NOMO-1 (cell line): ENCODE measurements at regions not wholly inside any gene's neighbourhood (a gene's known extent, or its start where the extent isn't known, plus 50 kb on each side); places are given as distances from the start of the nearest gene placed in this dataset.
"Not testable (repeated sequence)": the region's sequence is repeated elsewhere in the genome, so short reads cannot be mapped to it uniquely, and the experiment has no call there.

Experiments
- DNase-seq, 2 experiments: peaks; one replicate each; lab custom pipeline; 2025; ENCODE audit not compliant: unreplicated experiment in 2 of 2; lab: John Stamatoyannopoulos, UW

GRCh38 chr15:24107948-24108347, 420.8 kb upstream of the NDN start:
- not testable (repeated sequence) for DNase-seq

- not testable (repeated sequence) for DNase-seq
Observed at GRCh38 chr15:24108349-24108748, 421.2 kb upstream of the NDN start.

GRCh38 chr15:24139622-24140021, 452.5 kb upstream of the NDN start:
- not testable (repeated sequence) for DNase-seq

- not testable (repeated sequence) for DNase-seq
Observed at GRCh38 chr15:24145070-24145469, 458.0 kb upstream of the NDN start.

DNA sequence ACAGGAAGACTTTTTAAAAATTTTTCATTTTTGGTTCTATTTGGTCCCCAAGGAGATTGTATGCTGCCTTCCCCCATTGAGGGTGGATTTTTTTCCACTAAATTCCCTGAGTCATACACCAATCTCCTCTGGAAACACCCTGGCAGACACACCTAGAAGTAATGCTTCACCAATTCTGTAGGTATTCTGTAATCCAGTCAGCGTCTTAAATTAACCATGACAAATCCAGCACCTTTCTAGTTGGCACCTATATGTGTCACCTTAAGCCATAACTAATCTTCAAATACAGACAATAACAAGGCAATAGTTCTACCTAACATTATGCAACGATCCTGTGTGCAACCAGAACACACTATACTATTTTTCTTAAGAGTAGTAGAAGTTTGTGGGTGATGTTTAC, 459.1 kb upstream of the NDN start:
- no peak for DNase-seq

DNA sequence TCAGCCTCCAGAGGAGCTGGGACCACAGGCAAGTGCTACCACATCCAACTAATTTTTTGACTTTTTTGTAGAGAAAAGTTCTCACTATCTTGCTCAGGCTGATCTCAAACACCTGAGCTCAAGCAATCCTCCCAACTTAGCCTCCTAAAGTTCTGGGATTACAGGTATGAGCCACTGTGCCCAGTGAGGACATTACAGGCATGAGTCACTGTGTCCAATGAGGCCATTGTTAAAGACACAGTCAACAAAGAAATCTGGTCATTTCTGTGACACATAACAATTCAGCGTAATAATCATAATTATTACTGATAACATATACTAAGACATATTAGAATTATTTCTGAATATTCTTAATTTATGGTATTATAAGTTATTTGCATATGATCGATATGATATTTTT, 463.4 kb upstream of the NDN start:
- no peak for DNase-seq

DNA sequence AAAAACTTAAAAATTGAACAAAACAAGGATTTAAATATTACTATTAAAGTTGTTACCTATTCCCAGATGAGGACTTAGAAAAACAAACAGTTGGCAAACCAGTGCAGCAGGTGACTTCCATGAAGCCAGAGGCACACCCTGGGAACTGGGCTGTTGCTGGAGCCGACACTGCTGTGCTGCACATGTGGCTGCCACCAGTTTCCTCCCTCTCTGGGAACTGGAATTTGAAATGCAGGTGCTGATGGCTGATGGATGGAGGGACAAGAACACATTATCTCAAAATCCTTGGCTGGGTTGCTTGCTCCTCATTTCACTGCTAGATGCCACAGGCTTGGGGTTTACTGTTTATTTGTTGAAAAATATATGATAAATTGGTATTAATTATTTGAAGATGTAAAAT, 471.2 kb upstream of the NDN start:
- DNase-seq, result not testable (repeated sequence)

- not testable (repeated sequence) for DNase-seq
Observed at GRCh38 chr15:24165512-24165911, 478.4 kb upstream of the NDN start.

- DNase-seq, result not testable (repeated sequence)
Observed at GRCh38 chr15:24202297-24202696, 473.3 kb upstream of the NPAP1 start.

DNA sequence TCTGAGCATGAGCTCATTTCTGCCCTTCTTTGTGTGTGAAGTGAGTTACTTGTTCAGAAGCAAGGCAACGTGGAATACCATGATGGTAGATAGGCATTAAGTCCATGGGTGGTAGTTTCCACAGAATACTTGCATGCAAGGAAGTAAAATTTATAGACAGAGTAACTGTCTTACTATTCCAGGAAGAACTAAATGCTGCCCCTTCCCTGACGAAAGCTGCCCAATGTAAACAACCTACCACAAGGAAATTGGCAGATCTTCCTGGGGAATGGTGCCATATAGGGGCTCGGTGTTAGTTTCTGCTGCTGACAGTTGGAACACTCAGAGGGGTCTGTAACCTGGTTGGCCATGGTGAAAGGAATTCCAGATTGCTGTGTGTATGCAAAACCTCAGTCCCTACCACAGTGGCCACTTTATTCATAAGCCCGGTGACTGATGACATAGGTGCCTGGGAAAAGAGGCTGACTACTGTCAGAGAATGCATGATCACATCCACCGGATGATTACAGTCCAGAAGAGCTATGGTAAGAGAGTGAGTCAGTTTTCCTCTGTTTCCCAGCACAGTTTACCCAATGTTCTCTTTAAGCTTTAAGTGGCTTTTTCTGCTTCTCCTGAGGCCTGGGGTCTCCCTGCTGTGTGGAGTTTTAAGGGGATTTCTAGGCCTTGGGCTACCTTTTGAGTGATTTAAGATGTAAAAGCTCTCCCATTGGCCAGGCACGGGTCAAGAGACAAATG, 463.7 kb upstream of the NPAP1 start:
- DNase-seq, result not testable (repeated sequence)

DNA sequence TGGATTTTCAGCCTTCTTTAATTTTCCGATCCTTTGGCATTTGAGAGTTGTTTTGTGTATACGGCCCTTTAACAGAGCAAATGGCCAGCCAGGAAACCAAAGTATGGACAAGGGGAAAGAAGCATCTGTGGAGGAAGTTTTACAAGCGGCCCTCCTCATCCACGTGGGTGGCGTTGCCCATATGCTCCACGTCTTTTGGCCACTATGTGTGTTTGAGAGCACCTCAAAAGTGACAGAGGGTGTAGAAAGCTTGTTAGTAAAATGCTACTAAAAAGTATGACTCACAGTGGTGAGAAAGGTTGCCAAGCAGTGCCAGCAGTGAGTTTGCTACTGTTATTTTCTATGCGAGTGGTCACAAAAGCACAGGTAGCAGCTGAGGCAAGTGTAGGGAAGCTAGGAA, 451.8 kb upstream of the NPAP1 start:
- DNase-seq, result no peak

DNA sequence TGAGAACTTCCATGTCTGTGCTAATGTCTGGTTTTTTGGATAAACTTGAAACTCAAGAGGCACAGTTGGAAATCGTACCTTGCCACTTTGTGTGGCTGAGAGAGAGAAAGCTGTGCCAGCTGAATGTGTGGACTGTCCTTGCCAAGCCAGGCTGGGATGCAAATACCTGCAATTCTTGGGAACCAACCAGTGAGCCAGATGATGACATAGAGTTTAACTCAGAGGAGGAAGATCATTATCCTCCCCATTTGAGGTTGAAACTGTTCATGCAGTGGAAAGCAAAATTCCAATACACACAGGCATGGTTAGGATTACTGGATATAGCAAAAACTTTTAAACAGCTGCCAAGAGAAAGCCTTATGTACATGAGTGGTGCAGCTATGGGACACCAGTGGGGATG, 451.4 kb upstream of the NPAP1 start:
- DNase-seq, result no peak

DNA sequence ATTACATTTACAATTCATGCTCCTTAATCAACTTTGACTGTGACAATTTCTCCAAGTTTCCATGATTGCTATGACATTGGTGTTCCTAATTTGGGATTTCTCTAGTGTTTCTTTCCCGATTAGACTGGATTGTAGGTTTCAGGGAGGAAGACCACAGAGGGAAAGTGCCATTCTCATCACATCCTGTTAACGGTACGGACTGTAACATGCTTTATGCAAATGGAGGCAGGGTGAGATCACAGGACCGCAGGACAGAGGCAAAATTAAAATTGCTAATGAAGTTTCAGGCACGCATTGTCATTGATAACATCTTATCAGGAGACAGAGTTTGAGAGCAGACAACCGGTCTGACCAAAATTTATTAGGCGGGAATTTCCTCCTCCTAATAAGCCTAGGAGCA, 446.7 kb upstream of the NPAP1 start:
- not testable (repeated sequence) for DNase-seq

GRCh38 chr15:24233134-24233533, 442.4 kb upstream of the NPAP1 start:
- not testable (repeated sequence) for DNase-seq

GRCh38 chr15:24240580-24240979, 435.0 kb upstream of the NPAP1 start:
- not testable (repeated sequence) for DNase-seq

DNA sequence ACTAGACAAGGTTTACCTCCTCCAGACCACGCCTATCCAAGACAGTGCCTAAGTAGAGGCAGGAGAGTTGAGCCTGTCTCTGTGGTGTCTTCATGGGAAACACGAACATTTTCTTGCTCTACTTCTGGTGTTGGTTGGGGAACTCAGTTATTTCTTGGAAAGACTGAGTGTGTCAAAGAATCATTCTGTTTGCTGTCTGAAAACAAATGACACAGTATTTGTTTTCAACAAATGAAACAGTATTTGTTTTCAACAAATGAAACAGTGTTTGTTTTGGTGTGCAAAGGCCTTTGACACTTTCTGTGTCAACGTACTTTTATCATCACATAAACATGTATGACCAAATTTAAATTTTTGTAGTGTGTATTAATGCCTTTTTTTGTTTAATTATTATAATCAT, 416.5 kb upstream of the NPAP1 start:
- not testable (repeated sequence) for DNase-seq

DNA sequence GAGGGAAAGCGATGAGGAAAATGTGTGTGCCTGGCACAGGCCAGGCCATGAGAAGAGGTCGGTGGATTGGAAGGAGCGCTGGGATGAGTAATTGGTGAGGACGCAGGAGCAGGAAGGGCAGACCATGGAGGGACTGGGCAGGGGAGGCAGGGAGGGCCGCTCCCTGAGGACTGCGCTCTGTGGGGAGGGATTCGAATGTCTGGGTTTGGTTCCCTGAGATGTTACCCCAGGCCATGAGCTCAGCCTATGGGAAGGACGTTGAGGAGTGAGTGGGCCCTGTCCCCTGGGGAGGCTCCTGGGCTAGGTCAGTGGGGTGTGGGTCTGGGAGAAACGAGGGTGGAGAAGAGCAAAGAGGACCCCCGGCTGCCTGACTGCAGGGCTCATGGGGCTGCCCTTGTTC, 415.2 kb upstream of the NPAP1 start:
- DNase-seq, result not testable (repeated sequence)

DNA sequence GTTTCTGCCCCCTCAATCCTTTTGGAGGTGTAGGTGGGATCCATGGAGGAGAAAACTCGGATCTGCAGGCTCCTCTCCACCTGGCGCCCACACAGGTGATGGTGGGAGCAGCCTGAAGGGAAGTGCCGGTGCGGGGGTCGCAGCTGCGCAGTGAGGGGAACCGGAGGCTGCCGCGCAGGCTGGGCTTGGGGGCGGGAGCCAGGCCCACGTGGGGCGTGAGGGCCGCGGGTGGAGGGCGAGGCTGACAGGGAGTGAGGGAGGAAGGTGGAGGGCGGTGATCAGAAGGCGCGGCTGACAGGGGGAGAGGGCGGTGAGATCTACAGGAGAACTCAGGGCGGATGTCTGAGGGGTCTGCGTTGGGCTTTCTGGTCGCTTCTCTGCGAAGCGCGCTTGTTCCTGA, 414.7 kb upstream of the NPAP1 start:
- not testable (repeated sequence) for DNase-seq

DNA sequence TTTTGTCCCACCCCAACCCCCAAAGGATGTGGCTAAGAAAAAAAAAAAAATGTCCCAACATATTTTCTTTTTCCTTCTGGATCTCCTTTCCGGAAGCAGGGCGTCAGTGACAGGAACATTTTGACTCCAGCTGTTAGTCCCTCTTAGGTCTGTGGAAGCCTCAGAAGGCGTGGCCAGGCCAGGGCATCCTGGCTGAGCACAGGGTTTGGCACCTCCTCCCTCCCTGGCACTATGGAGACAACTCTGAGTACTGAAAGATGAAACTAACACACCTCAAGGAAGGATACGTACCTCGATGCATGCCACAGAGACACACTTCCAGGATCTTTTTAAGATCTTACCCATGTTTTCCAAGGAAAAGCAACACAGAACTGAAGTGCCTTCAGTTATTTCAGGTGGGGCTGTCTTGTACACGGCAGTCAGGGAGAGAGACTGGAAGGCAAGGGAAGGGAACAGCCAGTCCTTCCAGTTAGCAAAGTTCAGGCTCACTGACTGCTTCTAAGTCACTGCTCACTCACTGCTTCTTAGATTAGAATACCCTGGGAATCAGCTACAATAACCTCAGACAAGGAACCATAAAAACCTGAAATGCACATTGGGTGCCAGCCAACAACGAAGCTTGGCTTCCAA, 406.9 kb upstream of the NPAP1 start:
- DNase-seq, result not testable (repeated sequence)

DNA sequence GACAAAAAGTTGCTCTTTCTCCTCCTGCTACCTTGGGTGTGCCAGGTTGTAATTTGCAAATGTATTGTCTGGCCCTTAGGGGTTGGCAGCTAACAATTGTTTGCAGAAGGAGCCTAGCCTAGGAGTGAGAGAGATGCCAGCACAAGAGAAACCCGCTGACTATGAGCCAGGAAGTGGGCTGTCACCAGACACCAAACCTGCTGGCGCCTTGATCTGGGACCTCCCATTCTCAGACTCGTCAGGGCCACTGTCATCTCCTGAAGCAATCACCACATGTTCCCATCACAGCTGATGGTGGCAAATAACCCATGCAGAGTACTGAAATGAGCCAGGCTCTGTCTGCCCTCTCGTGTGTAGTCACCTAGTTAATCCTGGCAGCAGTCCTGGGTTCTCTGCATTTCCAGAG, 406.4 kb upstream of the NPAP1 start:
- no peak for DNase-seq

- DNase-seq, result no peak
Observed at GRCh38 chr15:24269923-24270322, 405.7 kb upstream of the NPAP1 start.

GRCh38 chr15:24271496-24272244, 403.9 kb upstream of the NPAP1 start:
- DNase-seq, result not testable (repeated sequence)
